Right atrium auricular region (tissue), 2 donors: ENCODE measurements at regions not wholly inside any gene's neighbourhood (a gene's known extent, or its start where the extent isn't known, plus 50 kb on each side); places are given as distances from the start of the nearest gene placed in this dataset.

Source experiments
- DNase-seq: peaks from one replicate; pipeline ENCODE4 v3.0.0-alpha.2; 2019; ENCODE audit warnings: low spot score
- H3K27ac ChIP-seq, 2 donors: fragments of 200-600 bp; sonication (generic); 1 replicate in 1 of 2; 2 replicates in 1 of 2; pipeline ENCODE4 v1.5.1; 2016 to 2019
- H3K27me3 ChIP-seq, 2 donors: fragments of 200-600 bp; sonication (generic); one replicate each; pipeline versions ENCODE4 v1.5.1 to v1.6.0; 2017 to 2019
- H3K36me3 ChIP-seq: fragments of 200-600 bp; sonication (generic); one replicate; pipeline ENCODE4 v1.5.1; 2016
- H3K4me1 ChIP-seq, 2 donors: fragments of 200-600 bp; sonication (generic); one replicate each; pipeline versions ENCODE4 v1.5.1 to v1.6.0; 2017 to 2019
- H3K4me3 ChIP-seq, 2 donors: fragments of 200-600 bp; sonication (generic); 1 replicate in 1 of 2; 2 replicates in 1 of 2; pipeline ENCODE4 v1.5.1; 2017 to 2019; ENCODE audit warnings: mild to moderate bottlenecking in 1 of 2, moderate library complexity in 1 of 2
- H3K9me3 ChIP-seq, 2 donors: fragments of 200-600 bp; sonication (generic); one replicate each; pipeline ENCODE4 v1.5.1; 2019
- CTCF ChIP-seq, 2 donors: fragments of 200-600 bp; sonication (generic); IDR thresholded peaks; one replicate each; pipeline ENCODE4 v1.5.1; 2019; ENCODE audit warnings: antibody characterized with exemption in 2 of 2

DNA sequence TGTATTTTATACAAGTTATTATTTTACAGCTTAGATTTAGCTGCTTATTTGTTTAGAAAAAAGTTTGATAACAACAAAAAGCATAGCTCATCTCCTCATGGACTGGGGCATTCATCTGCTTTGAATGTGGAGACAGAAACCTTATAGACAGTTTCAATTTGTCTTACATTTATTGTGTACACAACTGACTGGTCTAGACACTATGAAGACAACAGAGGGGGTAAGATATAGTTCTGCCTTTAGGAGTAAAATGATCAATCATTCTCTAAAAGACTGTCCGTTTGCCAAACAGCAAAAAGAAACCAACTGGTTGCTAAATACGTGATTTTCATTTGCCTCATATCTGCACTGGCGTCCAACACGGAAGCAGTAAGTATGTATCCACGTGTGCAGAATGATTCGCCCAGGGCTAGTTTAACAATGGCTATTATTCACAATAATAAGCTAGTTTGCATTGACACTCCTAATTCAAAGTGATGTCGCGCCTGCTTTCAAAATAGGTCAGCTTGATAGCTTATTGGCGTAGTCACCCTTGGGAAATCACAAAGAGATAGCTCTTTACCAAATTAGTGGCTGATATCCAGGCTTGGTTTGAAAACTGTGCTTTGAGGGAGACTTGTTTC lies 153.6 kb downstream of the BMP2 start:
- no peak for DNase-seq
- H3K4me1 ChIP-seq: no peaks in the 10 kb centered on the region
- no peaks in the 10 kb centered on the region for H3K36me3 ChIP-seq
- H3K9me3 ChIP-seq: no peaks in the 10 kb centered on the region
- no peaks in the 10 kb centered on the region for H3K27me3 ChIP-seq
- H3K27ac ChIP-seq: no peak overlapping the region
- no peak overlapping the region for H3K4me3 ChIP-seq
- no peak for TF ChIP-seq CTCF (IDR thresholded peaks at IDR 0.05)

- Histone ChIP-seq H3K27ac (no peak overlapping the region), H3K27me3 (no peaks in the 10 kb centered on the region), H3K4me3 (no peak overlapping the region), H3K9me3 (no peaks in the 10 kb centered on the region), H3K4me1 (no peaks in the 10 kb centered on the region), H3K36me3 (no peaks in the 10 kb centered on the region)
- no peak for DNase-seq
- TF ChIP-seq CTCF (IDR thresholded peaks at IDR 0.05): no peak
Observed at GRCh38 chr20:6921717-6922386, 154.4 kb downstream of the BMP2 start.

DNA sequence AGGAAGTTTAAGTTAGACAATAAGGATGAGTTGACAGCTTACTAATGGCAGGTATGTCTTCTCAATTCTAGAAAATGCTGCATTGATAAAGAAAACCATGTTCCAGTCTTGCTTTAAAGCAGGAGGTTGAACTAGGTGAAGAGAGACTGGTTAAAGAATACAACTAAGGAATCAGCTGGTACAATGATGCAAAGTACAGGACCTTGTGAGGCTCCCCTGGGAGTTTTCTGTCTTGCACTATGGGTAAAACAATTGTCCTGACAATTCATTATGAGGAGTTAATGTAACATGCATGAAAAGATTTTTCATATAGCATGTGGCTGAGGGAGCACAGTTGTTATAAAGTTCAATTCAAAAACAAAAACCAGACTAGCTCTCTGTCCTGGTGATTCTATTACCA lies 157.2 kb downstream of the BMP2 start:
- DNase-seq: no peak
- no peaks in the 10 kb centered on the region for H3K27me3 ChIP-seq
- no peak overlapping the region for H3K27ac ChIP-seq
- H3K36me3 ChIP-seq: no peaks in the 10 kb centered on the region
- no peak overlapping the region for H3K4me3 ChIP-seq
- TF ChIP-seq CTCF (IDR thresholded peaks at IDR 0.05): no peak
- no peaks in the 10 kb centered on the region for H3K9me3 ChIP-seq
- no peaks in the 10 kb centered on the region for H3K4me1 ChIP-seq

DNA sequence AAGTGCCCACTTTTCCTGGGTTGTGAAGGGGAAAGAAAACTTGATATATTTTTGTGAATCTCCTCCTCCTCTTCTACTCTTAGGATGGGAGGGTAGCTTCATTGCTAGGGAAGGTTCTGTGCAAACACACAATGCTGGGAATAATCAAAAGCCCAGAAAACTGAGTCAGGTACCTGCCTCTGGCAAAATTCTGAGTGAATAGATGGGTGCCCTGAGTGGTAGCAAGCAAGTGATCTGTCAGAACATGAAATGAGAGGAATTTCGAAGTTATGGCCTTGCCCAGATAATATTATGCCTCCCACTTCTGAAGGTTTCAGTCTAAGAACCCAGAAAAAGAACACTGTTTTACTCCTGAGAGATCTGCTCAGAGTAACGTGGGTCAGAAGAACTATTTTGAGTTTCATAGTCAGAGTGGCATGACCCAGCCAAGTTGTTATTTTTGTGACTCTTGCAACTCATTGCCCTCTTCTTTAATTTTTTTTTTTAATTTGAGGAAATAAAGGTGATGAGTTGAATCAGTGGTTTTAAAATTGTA lies 158.3 kb downstream of the BMP2 start:
- Histone ChIP-seq H3K4me3 (no peak overlapping the region), H3K27ac (no peak overlapping the region), H3K36me3 (no peaks in the 10 kb centered on the region), H3K27me3 (no peaks in the 10 kb centered on the region), H3K9me3 (no peaks in the 10 kb centered on the region), H3K4me1 (no peaks in the 10 kb centered on the region)
- no peak for TF ChIP-seq CTCF (IDR thresholded peaks at IDR 0.05)
- no peak for DNase-seq

- Histone ChIP-seq H3K27ac (no peak overlapping the region), H3K36me3 (no peaks in the 10 kb centered on the region), H3K9me3 (no peaks in the 10 kb centered on the region), H3K27me3 (no peaks in the 10 kb centered on the region), H3K4me3 (no peak overlapping the region), H3K4me1 (no peaks in the 10 kb centered on the region)
- TF ChIP-seq CTCF (IDR thresholded peaks at IDR 0.05): peak in 1 of 2 donors; percentile 39
- no peak for DNase-seq
Observed at GRCh38 chr20:6940048-6940447, 172.6 kb downstream of the BMP2 start.
